Uterus (tissue), 2 donors: ENCODE measurements at regions not wholly inside any gene's neighbourhood (a gene's known extent, or its start where the extent isn't known, plus 50 kb on each side); places are given as distances from the start of the nearest gene placed in this dataset.

Source experiments
- CTCF ChIP-seq, 4 experiments: fragments of 200-600 bp in 2 of 4; fragments of 450-650 bp in 2 of 4; sonication (generic) in 2 of 4; IDR thresholded peaks; one replicate each; pipeline ENCODE4 v1.5.1; 2016 to 2019; ENCODE audit warnings: antibody characterized with exemption in 4 of 4, mild to moderate bottlenecking in 2 of 4, moderate library complexity in 1 of 4
- POLR2A ChIP-seq, 2 donors: fragments of 450-650 bp; IDR thresholded peaks; one replicate each; pipeline ENCODE4 v1.6.1; 2016; ENCODE audit warnings: antibody characterized with exemption in 2 of 2, mild to moderate bottlenecking in 1 of 2, moderate library complexity in 1 of 2

GRCh38 chr1:68703921-68704354 lies 207.1 kb upstream of the DEPDC1 start:
- TF ChIP-seq CTCF (IDR thresholded peaks at IDR 0.05) (no peak), POLR2A (IDR thresholded peaks at IDR 0.05) (no peak)
